G401.6 (cell line): ENCODE measurements at regions not wholly inside any gene's neighbourhood (a gene's known extent, or its start where the extent isn't known, plus 50 kb on each side); places are given as distances from the start of the nearest gene placed in this dataset.

Experiments used
- FAIRE-seq: peaks from 2 replicates; lab custom pipeline; 2012; peaks lifted over from hg19 to GRCh38; lab: Jason Lieb, UNC

DNA sequence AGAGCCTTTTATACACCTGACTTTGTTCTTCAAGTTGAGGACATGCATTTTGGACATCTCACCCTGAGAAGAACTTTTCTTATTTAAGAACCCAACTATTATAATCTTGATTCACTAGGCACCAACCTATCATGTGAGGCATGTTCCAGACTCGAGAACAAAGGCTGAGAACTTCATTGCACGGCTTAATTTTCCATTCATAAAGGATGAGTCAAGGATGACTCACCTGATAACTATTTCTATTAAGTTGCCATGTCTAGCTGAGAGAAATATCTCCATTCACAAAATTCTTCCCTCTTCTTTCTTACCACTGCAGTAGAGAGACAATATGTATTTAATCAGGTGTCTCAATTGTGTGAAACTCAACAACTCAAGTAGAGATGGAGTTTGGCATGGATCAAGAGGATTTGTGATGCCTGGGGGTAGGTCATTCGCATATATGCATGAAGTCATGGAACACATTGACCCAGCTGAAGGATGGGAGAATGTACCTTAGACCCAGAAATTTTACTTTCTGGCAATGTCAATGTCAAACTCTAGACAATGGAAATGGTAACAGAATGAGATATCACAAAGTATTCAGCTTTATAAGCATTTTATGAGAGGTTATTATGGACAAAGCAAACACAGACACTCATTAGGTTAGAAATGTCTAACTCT is 173.2 kb upstream of the PRNP start:
- no peak for FAIRE-seq

DNA sequence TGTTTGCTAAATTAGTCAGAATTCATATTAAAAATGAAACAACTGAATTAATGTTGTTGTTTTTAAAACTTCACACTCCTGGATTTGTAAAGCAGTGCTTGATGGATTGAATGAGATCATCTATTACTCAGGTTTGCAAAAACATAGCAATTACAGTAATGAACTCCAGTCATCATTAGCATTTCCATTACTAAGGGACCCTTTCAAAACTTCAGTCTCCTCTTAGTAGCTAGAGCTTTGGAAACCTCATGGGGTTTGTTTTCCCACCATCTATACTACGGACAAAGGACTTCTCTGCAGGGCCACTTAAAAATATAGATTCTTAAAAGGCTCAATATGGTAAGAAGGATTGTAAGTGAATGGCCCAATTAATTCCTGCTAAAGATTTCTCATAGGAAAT is 174.5 kb upstream of the PRNP start:
- no peak for FAIRE-seq

DNA sequence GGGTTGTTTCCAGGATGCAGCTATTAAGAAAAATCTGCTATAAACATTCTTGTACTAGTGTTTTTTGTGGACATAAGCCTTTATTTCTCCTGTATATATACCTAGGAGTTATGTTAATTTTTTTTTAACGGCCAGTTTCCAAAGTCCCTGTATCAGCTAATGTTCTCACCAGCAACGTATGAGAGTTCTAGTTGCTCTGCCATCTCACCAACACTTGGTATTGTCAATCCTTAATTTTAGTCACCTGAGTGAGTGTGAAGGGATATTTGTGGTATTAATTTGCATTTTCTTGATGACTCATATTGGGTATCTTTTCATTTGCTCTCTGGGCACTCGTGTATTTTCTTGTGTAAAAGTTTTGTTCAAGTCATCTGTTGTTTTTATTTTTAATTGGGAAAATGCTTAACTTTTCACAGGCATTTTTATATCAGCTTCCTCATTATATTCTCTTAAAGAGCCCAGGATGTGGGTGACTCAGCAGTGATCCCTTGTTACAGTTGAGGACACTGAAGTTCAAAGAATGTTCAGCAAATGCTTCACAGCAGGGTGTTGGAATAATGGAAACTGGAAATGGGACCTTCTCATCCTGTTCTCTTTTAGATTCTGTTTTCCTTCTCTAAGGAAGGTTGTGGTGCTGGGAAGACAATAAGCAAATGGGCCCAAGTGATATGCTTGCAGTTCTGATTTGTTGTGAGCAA is 176.3 kb upstream of the PRNP start:
- no peak for FAIRE-seq

DNA sequence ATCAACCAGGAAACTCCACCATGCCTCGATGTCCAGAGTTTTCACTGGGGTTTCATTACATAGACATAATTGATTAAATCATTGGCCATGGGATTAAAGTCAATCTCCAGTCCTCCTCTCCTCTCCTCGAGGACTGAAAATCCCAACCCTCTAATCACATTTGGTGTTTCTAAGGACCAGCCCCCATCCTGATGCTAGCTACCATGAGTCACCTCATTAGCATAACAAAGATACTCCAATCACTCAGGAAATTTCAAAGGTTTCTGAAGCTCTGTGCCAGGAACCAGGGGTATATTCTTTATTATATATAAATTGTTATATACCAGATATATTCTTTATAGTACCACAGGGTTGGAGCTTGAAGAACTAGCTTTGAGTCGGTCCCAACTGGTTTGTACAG is 177.5 kb upstream of the PRNP start:
- no peak for FAIRE-seq

DNA sequence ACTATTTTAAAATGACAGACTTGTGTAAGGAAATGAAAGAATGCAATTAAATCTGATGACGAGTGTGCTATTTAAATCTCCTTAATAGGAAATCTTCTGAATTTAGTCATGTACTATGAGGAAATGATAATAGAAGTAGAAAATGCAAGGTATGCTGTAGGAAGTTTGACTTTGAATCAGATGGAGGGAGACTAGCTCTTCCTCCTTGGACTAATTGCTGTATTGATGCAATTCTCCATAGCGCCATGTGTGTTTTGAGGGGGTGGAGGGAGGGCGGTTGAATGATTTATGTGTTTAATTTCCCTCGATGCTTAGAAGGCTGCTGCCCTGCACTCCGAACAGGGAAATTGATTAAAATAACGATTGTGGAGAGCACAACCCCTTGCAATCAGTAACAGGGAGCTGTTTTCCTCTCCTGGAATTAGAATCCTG is 179.0 kb upstream of the PRNP start:
- no peak for FAIRE-seq

DNA sequence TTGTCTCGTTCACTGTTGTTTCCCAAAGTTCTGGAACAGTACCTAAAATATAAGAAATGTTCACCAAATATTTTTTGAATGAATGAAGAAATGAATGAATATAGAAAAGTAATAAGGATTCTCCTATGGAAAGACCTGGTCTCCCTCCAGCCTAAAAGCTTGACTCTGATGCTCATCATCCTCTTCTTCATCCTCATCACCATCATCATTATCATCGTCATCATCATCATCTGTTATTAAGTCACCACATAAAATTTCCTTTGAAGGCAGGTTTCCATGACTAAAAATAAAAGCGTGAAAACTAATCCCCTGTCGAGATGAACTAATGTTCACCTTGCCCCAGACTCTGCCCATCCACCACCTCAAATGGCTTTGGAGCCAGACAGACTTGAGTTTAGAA is 181.4 kb upstream of the PRNP start:
- FAIRE-seq = no peak

DNA sequence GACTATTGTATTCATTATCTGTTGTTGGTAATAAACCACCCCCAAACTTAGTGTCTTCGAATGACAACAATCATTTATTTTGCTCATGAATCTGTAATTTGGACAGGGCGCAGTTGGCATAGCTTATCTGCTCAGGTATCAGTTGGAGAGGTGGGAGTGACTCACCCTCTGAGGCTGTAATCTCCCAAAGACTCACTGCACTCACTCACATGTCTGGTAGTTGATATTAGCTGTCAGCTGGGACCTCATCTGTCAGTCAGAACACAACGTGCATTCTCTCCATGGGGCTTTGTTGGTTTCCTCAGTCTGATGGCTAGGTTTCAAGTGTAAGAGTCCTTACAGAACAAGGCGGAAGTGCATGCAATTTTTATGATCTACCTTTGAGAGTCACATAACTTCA is 183.5 kb upstream of the PRNP start:
- no peak for FAIRE-seq

DNA sequence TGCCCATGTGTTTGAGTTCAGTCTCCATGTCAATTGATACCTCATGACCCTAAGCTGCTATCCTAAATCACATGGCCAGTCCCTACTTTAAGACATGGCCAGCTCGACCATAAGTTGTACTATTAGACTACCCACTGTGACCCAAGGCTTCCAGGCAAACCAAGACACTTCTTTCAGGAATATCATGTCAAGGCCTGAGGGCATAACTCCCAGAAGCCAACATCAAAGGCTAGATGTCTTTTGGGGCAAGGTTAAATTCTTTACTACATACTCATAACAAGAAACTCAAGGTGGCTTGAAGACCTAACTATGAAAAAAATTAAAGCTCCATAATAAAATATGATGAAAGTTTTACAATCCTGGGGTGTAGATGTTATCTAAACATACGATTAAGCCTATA is 192.9 kb upstream of the PRNP start:
- no peak for FAIRE-seq

DNA sequence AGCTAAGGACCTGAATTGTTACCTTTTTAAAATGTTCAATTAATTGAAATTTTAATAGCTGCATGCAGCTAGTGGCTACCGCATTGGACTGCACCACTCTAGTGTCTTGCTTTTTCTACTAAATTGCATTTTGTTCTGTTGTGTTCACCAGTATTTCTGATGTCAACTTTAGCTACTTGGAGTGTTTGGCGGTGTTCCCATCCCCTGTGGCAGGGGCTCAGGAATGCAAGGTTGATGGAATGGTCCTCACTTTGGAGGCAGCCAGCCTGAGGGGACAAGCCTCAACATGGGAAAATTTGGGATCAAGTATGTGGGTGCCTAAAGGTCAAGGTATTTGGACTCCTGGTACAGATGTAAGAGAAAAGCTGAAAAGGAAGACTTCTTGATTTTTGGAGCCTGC is 194.6 kb upstream of the PRNP start:
- no peak for FAIRE-seq

DNA sequence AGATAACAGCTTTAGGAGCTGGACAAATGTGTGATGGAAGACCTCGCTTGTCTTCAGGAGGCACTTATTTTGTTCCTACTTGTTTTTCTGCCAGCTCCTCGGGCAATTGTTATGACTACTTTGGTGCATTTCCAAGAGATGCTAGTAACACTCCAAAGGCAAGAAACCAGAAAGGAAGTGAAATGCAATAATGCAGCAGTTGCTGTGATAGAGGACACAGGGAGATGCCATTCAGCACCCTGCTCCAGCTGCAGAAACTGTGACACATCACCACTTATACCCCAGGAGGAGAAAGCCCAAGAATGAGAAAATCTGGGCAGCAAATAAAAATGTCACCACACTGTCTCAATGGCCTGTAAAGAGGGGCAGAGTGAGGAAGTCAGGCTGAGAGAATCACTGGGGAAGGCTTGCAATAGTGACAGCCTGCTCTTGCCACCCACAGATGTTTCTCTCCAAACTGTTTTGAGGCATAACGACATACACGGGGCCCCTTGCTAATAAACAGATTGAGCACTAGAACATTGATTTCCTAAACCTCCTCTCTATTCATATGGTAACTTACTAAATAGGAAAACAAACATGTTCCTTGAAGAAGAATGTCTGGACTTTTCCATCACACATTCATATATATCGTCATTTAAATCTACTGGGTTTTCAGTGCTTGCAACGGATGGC is 195.5 kb upstream of the PRNP start:
- no peak for FAIRE-seq

DNA sequence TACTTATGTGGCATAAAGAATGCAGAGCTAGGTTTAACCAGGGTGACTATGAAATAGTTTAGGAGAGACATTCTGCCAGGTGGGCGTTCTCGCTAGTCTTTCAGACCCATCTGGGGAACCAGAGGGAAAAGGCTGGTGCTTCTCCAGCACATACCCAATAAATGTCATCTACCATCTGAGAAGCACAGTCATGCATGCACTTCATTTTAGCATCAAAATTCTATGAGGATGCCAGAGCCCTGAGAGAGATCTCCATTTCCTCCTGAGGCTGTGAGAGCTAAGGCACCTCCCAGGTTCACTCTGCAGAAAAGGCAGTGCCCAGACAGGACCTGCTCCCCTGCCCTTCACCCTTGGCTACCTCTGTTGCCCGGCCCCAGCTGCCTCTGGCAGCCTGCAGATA is 196.2 kb upstream of the PRNP start:
- FAIRE-seq = no peak

DNA sequence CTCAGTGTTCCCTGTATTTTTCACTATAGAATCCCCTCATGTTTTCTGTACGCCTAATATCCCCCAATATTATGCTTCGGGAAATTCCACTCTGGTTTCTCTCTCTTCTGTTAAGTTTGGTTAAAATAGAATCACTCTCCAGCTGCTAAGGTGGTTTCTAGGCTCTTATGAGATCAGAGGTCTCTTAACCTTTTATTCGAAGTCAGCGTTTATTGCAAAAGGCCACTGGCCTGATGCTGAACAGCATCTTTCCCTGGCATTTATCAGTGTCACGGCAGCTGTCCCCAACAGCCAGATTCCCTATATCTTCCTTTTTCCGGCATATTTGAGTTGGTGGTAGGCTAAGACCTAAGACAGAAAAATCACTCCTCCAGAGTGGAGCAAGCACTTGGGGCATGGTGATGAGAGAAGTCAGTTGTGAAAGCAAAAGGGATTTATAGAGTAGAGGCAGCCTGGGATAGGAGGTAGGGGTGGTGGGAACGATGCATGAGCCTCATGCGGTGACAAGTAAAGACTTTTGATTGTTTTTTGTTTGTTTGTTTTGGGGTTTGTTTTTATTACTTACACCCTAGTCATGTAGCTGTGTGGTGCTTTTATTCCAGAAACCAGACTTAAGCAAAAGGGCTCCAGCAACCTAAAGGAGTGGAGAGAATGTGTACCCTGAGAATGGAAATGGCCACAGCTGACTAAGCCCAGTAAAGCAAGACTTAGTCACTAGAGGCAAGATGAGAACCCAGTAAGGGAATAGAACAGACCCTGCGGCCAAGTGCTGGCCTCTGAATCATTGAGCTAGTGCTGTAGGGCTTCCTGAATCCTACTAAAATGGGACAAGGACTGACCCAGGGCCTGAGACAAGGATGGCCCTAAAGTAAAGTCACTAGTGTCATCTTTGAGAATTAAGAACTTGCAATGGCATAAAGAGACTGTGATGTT is 197.6 kb upstream of the PRNP start:
- no peak for FAIRE-seq

DNA sequence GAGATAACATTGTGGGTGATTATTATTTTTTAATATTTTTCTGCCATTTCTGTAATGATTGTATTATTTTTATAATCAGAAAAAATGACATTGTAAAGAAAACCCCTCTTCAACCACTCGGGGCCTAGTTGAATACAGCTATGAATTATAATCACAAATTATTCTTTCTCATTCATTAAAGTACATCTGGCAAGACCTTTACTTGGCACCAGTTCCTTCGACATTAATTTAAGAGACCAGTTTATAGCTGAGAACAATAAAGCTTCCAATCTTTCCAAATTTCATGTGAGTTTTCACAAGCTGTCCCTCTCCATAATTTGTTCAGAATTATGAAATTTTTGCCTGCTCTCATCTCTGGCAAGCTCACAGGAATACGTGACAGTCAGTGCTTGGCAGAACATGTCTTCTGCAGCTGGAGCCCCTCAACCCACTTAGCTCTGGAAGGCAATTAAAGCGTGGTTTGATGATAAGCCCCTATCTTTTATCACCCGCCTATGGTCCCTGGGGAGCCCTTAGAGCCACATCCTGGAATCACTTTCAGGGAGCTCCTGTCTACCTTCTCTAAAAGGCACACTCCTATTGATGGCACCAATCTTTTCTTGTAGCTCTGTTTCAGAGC is 201.8 kb upstream of the PRNP start:
- no peak for FAIRE-seq

DNA sequence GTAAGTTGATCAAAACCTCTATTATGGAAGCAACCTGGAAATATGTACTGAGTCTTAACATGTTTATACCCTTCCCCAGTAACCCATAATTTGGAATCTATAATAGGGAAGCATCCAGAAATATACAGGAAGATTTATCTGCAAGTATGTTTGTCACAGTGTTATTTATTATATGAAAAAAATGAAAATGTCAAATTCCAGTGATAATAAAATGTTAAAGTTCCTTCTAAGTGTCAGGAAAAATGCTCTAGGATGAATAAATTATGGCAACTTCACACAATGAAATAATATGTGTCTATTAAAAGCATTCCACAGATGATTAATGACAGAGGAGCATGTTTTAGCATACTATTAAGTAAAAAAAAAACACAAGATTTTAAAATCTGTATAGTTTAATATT is 202.3 kb upstream of the PRNP start:
- FAIRE-seq = no peak

DNA sequence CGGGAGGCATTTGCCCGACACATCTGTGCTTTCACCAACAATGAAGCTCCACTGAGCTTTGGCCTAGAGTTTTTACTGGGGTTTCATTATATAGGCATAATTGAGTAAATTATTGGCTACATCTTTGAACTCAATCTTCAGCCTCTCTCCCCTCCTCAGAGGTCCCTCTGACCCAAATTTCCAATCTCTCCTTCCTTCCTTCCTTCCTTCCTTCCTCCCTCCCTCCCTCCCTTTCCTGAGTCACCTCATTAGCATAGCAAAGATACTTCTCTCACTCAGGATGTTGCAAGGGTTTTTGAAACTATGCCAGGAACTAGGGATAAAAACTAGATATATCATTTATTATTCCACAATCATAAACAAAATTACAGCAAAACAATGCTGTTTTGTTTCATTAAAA is 202.8 kb upstream of the PRNP start:
- no peak for FAIRE-seq

DNA sequence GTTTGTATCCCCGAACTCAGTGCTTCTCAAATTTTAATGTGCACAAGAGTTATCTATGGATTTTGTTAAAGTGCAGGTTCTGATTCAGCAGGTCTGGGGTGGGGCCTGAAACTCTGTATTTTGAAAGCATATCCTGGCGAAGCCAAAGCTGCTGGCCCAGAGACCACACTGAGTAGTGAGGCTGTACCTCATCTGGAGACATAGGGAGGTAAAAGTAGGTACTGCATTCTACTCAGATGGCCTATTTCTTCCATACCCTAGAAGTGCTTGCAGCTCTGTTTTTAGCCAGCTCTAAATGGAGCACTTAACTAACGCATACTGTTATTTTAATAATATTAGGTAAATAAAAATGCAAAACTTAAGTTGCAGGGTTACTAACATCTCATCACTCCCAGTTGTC is 206.2 kb upstream of the PRNP start:
- no peak for FAIRE-seq

DNA sequence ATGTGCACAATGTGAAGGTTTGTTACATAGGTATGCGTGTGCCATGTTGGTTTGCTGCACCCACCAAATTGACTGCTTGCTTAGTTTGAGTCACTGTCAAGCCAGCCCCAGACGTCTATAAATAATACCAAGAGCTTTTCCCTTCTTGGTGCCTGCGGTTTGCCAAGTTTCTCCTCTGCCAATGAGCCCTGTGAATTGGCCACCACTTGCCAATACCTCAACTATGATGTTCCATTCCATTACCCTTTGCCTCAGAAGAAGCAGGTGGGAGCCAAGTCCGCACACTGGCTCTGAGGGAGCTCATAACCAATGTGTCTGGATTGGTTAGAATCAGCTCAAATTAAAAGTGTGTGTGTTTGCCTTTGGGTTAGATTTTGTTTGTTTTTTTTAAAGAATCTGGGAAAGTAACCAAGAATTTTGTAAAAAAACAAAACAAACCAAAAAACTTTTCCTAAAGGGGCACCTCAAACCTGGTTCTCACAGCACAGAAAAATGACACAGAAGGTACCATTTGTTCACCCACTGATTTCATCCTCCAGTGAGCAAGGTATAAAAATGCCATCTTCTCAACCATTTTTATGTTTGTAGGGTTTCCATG is 209.3 kb upstream of the PRNP start:
- no peak for FAIRE-seq

DNA sequence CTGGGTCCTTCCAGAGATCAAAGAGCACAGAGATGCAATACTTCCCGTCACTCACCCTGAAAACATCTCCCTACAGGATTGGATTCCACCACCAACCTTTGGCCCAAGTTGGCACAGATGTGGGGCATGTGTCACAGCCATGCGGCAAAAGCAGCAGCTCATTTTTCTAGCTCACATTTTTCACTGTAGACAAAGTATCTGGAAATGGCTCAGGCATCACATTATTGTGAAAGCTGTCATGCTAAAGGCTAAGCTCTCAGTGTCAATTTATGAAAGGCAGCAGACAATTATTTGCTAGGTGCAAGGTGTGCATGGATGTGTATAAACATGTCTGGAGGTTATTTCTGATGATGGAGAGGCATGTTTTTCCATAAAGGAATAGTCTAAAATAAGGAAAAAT is 213.3 kb upstream of the PRNP start:
- no peak for FAIRE-seq

DNA sequence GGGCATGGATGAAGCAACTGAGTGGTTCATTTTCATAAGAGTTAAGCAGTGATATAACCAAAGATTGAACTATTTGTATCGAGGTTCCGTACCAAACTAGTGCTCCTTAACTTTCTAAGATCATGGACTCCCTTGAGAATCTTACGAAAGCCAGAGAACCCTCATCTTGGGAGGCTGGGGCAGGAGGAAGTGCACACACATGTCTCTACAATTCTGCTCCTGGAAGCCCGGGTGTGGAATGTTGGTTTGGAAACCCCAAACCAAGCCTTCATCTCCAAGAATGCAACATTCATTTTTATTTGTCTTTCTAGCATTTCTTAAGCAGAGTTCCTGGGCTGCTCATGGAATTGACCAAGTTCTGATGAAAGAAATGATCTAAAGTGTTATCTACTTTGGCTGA is 215.0 kb upstream of the PRNP start:
- no peak for FAIRE-seq

DNA sequence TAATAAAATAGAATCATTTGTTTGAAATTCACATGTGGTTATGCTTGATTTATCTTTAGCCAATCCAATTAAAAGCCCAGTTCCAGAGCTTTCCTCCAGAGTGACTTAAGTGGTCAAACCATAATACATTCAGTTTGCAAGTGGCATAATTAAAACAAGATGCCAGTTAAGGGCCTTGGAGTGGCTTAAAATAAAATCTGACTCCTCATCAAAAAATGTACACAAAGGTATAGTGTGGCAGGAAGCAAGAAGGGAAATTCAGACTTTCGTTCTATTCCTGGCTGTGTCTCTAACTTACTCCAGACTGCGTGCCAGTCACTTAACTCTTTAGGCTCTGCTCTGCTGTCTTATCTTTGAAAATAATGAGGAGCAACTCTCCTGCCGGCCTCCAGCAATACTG is 215.9 kb upstream of the PRNP start:
- FAIRE-seq = no peak

DNA sequence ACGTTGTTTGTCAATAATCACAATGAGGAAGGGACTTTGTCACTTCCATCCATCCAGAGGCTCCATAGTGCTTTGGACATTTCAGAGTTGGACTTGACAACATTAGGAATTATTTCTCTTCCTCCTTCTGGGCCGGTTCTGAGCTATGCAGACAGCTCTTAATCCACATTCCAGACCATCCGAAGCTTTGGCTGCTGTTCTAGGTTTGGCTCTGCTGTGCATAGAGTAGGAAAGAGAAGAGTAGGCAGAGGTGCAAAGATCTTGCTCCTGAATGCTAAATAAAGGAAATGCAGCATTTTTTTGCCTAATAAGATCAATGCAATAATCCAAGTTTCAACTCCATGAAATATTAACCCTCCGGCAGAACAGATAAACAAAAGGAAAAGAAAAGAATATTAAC is 216.3 kb upstream of the PRNP start:
- FAIRE-seq = no peak

DNA sequence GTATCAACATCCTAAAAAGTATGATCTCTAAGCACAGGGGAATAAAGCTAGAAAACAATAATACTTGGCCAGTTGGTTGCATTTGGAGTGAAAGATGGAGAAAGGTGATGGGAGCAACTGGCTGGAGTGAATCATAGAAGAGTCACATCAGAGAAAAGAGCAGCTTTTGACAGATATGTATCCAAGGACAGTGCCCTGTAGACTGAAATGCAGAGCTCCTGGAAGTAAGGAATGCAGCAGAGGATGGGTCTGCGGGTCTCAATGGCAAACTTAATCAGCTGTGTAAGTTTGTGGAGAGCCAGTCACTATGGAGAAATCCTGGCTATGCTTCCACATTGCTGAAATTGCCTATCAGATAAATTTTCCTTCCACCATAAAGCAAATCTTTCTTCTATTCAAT is 218.1 kb upstream of the PRNP start:
- FAIRE-seq = no peak
